ENCODE measurements at regions not wholly inside any gene's neighbourhood (a gene's known extent, or its start where the extent isn't known, plus 50 kb on each side); places are given as distances from the start of the nearest gene placed in this dataset.
"Not testable (repeated sequence)": the region's sequence is repeated elsewhere in the genome, so short reads cannot be mapped to it uniquely, and the experiment has no call there.

DNA sequence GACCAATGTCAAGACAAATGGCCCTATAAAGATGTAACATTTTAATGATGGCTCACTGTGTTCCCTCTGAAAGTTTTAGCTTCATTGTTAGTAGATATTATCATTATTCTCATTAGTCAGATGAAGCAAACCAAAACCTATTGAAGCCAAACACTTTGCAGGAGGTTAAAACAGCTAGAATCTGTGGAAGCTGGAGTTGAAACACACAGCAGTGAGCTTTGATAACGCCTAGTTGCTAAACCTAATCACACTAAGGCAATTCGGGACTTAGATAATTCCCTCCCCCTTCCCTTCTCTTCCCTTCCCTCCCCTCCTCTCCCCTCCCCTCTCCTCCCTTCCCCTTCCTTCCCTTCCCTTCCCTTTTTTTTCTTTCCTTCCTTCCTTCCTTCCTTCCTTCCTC lies 165.7 kb downstream of the TRIB2 start:
- DNase-seq, result no peak

DNA sequence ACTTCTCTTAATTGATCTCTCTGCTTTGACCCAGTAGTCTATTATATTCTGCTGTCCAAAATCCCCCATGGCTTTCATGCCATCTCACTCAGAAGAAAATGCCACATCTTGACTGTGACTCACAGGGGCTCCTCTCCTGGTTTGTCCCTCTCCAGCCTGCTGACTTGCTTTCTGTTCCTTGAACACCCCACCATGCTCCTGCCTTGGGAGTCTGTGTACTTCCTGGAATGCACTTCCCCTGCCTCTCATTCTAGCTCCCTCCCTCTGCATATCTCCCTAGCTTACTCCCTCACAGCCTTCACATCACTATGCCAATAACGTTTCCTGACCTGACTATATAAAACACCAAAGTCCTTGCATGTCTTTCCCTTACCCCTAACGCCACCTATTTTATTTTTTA lies 167.2 kb downstream of the TRIB2 start:
- DNase-seq, result peak; percentile 14

DNA sequence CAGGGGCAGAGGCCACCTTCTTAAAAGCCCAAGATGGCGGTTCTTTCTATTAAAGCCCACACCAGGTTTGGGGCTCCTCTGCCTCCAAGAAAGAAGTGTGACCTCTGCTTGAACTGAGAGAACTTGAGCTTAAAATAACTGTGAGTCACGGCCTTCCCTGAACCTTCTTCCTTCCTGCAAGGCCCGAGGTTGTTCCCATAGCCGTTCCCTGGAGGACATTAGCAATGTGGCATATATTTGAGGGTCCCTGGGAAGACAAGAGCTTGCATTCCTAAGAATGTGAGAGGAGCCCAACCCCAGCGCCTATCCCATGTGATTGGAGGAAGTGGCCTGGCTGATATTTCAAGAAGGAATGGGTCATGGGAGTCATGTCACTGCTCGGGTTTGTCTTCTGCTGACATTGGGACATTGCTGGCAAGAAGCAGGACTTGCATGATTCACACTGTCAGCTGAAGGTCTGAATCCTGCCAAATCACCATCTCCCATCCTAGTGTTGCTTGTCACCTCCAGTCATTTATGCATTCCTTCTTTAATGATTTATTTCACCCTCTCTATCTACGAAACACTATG lies 168.1 kb downstream of the TRIB2 start:
- DNase-seq, result peak; percentile 82

DNA sequence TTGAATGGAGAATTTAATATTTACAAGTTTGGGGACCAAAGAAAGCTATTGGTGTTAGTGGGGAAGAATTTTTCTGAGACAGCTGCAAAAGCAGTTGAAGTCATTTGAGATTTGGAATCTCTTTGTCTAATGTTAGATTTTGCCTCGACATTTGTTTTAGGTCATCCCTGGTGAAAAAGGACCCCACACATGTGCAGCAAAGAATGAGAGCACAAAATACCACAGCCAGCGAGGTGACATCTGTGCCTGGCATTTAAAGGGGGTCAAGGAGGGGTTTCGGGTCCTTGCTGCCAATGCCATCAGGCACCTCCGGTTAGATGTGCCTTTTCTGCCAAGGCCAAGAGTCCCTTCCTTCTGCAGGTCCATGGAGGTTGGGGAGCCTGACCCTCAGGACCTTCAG lies 173.3 kb downstream of the TRIB2 start:
- DNase-seq, result no peak

DNA sequence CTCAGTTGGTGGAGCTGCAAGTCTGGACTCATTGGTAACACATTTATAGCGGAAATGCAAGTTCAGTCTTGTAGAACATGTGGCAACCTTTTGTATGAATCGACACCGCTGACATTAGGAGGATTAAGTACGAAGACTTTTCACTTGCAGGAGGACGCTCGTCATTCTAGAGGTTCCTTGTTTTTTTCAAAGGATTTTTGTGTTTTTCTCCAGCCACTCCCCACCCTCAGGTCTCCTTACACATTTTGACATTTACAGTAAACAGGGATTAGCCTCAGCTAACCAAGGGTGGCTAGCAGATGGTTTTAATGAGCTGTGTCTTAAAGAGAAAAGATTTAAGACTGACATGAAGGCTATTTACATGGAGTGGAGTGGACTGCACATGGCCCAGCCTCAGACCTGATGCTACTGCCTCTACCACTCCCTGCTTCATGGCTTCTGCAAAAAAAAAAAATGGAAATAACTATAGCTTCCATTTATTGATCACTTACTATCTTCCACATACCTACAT lies 173.8 kb downstream of the TRIB2 start:
- DNase-seq, result no peak

DNA sequence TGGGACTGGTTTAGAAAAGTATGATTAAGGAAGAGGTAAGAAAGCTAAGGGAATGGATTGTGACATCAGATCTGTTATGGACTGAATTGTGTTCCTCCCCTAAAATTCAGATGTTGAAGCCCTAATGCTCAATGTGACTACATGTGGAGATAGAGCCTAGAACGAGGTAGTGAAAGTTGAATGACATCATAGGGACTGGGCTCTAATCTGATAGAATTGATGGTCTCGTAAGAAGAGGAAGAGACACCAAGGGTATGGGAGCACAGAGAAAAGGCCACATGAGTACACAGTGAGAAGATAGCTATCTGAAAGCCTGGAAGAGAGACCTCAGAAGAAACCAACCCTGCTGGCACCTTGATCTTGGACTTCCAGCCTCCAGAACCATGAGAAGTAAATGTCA lies 178.3 kb downstream of the TRIB2 start:
- no peak for DNase-seq

DNA sequence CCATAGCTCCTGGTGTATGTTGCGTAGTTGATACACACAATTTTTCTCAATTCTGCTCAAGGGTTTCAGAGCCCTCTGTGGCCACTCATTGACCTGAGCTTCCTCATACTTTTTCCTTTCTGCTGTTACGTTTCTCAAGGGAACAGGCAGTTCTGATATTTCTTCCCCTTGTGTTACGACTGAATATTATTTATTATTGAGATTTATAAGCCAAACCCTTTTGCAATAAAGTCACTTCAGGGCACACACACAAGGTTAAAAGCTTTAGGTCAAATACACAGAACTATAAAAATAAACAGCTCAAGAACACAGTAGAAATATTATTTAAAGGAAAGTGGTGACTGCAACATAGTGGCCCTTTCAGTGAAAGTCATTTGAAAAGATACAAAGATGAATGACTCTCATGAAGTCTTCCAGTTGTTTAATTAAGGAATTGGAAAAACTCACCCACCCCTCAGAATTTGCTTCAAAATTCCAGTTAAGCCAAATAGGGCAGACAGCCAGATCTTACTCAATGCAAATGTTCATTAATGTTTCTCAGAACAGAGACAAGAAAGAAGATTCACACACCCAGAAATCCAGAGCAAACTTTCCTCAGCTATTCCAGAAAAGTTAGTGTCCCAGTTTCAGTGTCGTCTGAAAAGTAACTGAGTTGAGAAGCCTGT lies 179.7 kb downstream of the TRIB2 start:
- no peak for DNase-seq

DNA sequence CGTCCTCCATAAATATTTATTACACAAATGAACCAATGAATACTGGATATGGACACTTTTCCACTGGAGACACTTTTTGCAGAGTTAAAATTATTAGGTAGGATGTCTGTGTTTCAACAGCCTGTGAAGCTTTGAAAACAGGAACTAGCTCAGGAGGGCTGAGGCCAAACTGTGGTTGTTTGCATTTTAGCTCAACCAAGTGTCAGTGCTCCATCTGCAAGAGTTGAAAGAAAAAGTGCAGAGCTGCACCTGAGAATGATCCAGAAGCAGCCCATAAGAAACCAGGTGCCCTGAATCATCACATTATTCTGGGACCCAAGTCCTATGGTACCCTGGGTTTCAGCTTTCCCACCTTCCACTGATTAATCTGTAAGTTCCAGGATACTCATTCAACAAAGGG lies 180.4 kb downstream of the TRIB2 start:
- DNase-seq, result no peak

DNA sequence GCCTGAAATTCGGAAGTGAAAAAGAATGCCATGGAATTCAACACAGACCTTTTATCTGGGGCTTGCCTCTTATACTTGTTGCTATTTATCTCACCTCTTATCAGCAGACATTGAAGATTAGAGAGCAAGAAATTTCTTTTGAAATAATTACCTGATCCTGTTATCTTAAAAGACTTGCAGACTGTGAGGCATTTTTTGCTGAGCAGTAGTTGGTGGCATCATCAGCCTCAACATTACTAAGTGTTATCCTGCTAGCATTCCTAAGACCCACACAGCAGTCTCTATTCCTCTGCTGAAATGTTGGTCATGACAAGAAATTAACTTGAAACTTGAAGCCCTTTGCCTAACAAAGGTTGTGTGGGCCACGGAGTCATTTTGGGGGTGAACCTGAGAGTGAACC lies 186.5 kb downstream of the TRIB2 start:
- DNase-seq, result no peak

DNA sequence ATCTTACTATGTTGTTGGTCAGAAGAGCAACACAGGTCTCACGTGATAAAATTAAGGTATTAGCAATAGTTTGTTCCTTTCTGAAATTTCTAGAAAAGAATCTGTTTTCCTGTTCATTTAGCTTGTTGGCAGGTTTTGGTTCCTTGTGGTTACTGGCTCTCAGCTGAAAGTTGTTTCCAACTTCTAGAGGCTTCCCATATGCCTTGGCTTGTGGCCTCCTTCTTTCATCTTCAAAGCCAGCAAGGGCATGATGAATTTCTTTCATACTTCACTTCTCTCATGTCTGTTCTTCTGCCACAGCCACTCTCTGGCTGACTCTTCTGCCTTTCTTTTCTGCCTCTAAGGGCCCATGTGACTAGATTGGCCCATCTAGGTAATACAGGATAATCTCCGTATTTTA lies 193.7 kb downstream of the TRIB2 start:
- DNase-seq, result no peak

DNA sequence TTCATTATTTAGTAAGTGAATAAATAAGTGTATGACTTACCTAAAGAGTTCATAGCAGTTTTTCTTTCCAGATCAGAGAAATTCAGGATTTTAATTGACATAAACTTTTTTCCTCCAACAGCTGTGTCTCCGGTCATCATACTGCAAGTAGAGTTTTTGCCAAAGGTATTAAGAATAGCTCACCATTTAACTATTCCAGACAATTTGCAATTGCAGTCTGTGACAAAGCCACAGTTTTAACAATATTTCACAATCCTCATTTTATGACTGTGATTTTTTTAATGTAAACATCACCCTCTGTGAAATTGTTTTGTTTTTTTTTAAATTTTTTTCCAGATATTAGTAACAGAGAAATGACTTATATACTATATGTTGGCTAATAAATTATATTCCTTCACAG lies 199.1 kb downstream of the TRIB2 start:
- peak; percentile 47 for DNase-seq

DNA sequence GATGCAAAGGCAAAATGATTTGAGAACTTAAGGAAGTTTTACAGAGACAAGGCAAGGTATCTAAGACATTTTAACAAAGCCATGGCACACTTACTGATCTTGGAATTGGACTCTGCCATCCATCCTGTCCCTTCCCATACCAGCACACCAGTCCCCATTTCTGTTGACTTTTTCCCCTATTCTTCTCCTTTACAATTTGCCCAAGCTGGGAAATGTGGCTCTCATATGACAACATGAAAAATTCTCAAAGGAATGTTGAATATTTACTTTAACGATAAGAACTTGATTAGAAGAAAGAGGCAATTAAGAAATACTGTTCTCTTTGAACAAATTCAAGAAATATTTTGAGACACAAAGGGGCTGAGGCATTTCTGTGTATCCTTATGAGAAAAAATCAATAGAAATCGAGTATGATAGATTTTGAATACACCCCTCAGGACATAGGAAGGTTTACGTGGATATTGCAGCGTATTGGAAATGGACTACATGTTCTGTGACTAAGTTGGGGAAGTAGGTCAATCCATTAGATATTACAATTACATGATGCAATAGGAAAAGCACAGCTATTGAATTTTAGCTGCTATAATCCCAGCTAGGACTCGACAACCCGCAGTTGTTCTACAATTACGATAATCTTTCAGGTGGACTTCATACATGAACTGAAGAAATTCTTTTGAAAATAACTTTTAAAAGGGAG lies 201.6 kb downstream of the TRIB2 start:
- DNase-seq, result peak; percentile 26

DNA sequence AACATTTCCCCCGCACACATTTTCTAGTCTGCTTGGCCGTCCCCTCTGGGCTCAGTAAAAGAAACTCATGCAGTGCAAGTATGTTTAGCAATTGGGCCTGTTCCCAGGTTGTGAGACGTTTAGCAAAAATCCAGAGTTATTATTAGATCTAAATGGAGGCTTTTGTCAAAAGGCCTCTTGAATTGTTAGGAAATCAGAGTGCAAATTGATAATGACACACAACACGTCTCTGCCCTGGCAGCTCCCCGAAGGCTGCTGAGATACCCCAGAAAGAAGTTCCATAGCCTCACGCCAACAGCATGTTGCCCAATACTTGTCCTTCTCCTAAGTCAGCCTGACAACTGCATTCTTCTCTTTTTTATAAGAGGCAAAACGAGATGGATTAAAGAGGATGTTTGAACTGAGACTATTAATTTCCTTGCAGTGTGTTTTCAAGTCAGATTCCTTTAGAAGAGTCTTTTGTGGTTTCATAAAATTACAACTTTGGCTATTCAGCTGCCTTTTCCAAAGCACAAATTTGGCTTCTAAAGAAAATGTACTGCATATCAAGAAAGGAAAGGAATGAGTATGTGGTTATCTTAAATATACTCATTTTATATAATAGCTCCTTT lies 202.2 kb downstream of the TRIB2 start:
- peak; percentile 41 for DNase-seq

DNA sequence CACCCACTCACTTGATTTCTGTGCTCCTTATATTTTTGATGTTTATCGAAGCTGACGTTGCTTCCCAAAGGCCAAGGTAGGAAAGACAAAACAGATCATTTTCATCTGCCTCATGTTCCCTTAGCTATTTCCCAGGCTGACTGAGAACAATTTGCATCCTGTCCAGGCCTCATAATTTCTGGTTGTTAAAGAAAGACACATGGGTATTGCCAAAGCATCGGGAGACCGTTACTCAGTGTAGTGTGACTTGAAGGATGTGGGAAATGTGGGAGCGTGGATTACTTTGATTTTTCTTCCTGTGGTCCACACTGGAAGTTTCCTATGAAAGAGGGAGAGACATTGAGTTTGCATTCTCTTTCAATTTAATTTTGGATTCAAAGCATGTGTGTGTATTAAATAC lies 204.6 kb downstream of the TRIB2 start:
- no peak for DNase-seq

DNA sequence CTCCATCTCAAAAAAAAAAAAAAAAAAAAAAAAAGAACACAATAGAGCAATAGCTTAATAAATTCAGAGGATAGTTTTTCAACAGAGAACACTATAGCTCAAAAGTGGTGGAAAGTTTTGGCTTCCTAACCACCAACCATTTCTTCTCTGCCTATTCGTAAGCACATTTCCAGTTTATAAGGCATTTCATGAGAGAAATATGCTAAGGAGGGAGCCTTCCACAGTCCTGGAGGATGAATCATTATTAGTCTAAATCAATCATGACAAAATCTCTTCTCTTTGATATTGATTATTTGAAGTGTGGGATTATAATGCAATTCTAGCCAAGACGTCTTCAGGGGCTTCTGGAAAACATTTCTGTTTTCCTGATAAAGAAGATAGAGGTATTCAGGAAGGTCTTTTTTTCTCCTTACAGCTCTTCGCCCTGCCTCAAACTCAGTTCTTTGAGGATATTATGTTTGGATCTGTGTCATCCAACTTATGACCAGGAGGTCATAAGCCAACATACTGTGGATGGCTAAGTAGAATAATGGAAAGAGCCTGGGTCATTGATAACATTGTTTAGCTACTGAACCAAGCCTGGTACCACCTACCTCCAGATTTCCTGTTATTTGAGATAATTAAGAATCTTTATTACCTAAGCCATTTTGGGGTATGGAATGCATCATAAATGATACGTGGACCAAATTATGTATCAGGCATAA lies 207.3 kb downstream of the TRIB2 start:
- no peak for DNase-seq

DNA sequence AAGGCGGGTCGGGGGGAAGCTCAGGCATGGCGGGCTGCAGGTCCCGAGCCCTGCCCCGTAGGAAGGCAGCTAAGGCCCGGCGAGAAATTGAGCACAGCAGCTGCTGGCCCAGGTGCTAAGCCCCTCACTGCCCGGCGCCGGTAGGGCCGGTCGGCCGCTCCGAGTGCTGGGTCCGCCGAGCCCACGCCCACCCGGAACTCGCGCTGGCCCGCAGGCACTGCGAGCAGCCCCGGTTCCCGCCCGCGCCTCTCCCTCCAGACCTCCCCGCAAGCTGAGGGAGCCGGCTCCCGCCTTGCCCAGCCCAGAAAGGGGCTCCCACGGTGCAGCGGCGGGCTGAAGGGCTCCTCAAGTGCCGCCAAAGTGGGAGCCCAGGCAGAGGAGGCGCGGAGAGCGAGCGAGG lies 209.9 kb downstream of the TRIB2 start:
- not testable (repeated sequence) for DNase-seq

DNA sequence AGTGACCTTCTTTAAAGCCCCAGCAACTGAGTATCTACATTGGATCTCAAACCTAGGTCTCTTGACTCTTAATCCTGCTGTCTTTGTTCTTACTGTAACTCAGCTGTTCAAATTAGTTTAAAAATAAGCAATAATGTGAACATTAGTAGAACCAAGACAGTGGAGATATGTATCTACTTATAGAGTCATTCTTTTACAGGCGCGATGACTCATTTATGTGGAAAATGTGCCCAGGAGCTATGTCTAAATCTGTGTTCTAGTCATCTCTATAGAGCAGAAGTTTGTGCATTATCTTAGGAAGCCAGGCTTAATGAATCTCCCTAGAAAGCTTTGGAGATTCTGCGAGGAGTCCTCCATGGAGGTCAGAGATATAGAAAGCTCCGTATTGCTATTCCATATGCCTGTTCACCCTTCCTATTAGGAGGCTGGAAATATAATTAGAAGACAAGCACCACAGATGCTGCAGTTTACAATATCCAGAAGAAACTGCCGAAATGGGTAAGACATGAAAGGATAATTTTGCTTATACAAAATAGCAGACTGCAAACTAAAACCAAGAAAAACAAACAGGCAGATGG lies 211.6 kb downstream of the TRIB2 start:
- DNase-seq, result peak; percentile 69

DNA sequence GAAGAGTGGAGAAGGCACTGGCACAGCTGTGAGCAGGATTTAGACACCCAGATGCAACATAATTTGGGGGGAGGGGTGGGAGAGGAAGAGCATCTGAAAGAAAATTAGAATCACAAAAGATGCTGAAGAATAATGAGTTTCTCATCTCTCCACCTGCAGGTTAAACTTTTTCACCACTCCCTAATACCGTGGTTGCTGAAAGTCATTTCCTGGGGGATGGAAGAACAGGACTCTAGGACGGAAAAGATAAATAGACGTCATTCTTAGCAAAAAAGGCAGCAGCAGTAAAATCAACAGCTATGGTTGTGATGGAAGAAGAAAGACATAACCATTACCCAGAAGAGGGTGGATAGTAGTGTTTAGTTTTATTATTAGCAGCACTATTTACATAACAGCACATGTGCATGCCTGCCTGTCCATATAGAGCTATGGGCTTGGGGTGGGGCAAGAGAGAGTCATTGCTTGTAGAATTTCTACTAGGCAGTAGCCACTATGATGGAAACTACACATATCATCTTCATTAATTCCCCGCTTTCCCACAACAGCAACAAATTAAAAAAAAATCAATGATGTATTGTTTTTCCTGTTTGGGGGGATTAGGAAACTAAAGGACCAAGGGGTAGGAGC lies 212.2 kb downstream of the TRIB2 start:
- no peak for DNase-seq

DNA sequence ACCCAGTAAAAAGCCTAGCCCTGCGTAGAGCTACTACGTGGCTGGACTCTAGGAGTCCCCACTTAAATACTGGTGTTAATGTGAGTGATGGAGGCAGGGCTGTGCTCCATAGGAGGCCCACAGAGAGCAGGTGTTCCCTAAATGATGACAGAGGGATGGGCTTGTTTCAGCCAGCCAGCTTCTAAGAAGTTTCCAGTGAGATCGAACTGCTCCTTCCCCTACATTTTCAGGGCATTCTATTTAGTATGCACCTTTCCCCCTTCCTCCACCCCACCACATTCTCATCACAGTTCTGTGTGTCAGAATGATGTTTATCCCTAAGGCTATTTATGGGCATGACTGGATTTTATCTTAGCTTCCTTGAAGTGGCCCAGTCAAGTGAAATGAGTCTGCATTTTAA lies 213.0 kb downstream of the TRIB2 start:
- DNase-seq, result no peak

DNA sequence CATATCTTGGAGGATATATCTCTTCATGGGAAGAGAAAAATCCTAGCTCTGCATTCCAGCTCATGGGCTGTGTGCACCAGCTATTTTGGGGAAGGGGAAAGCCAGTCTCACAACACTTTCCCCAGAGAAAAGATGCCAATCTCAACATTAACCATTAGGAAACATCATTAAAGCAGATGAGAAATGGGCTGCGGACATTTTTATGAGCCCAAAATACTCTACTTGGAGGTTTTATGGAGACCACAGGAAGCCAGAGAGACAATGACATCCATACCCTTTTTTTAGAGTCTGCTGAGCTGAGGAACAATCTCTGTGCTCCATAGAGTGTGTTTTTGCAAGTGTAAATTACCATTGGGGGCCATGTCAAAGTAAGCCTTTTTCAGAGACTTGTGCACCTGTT lies 213.7 kb downstream of the TRIB2 start:
- no peak for DNase-seq

DNA sequence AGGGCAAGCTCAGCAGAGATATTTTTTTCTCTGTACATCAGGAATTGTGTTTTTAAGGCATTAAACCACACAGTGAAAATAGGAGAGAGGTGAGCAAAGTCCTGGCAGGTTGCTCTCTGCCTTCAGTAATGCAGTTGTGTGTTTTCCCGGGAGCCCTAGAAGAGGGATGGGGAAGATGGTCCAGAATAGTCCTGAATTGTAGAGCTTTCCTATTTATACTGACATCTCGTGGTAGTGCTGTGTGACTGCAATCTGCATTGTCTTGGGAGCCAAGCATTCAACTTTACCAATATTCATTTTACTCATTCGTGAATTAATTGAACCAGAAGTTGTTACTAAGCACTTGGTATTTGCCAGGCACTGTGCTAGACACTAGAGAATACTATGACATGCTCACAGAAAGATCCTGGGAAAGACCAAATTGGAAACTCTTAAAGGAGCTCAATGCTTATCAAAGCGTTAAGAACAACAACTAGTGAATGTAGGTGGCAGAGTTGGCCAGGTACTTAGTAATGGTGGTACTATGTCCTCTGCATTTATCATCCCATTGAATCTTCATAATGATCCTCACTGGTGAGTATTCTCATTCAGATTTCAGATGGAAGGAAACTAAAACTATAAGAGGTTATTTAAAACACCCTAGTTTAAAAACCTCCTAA lies 214.6 kb downstream of the TRIB2 start:
- DNase-seq, result peak; percentile 53

DNA sequence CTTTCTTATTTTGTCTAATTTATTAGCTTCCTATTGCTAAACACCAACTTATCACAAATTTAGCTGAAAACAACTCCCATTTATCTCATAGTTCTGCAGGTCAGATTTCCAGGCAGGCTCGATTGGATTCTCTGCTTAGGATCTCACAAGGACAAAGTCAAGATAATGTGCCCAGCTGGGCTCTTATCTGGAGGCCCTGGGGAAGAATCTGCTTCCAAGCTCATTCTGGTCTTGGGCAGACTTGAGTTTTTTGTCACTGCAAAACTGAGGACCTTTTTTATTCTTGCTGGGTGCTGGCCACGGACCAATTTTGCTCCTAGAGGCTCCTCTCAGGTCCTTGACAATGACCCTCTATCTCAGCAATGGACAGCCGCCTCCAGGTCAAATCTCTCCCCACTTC lies 215.5 kb downstream of the TRIB2 start:
- no peak for DNase-seq

Data from HCEC 1CT (cell line).